Stimulated activated CD8-positive, alpha-beta memory T cell treated with anti-CD3 and anti-CD28 coated beads, Interleukin-12 subunit alpha, Interleukin-12 subunit beta, amount 100 ng/mL, for 4 hours (primary cell): ENCODE measurements at regions not wholly inside any gene's neighbourhood (a gene's known extent, or its start where the extent isn't known, plus 50 kb on each side); places are given as distances from the start of the nearest gene placed in this dataset.

Experiments
- DNase-seq: peaks from one replicate; pipeline ENCODE4 v3.0.0-alpha.2; 2020; ENCODE audit warnings: low read depth

GRCh38 chr20:60512443-60512842 is 554.2 kb downstream of the CDH26 start:
- DNase-seq, result no peak

DNA sequence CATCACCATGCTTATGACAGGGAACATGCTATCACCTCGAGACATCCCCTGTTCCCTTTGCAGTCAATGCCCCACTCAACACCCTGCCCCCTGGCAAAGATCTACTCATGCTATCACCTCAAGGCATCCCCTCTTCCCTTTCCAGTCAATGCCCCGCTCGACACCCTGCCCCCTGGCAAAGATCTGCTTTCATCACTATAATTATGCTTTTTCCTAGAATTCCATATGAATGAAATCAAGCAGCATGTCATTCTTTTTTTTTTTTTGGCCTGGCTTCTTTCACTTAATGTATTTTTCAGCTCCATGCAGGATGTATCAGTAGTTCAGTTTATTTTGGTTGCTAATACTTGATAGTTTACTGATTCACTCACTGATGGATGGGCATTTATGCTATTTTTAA is 554.9 kb downstream of the CDH26 start:
- DNase-seq, result no peak

GRCh38 chr20:60516442-60516841 is 558.2 kb downstream of the CDH26 start:
- no peak for DNase-seq

- no peak for DNase-seq
Observed at GRCh38 chr20:60518022-60518421, 559.8 kb downstream of the CDH26 start.

DNA sequence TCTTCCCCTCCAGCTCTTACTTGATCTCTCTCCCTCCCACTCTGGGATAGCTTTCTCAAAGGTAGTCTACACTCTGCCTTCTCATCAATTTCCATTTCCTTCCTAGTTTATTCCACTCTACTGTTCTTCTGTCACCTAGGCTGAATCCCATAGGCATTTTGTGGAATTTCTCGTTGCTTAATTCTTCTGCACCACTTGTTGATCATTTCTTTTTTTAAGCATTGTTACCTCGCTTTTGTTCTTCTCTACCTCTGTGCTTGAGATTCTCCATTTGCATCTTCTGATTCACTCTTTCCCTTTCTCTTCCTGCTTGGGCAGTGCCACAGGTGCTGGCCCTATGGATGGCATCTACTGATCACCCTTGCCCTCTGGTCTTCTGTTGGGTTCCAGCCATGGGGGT is 567.2 kb downstream of the CDH26 start:
- DNase-seq, result no peak

DNA sequence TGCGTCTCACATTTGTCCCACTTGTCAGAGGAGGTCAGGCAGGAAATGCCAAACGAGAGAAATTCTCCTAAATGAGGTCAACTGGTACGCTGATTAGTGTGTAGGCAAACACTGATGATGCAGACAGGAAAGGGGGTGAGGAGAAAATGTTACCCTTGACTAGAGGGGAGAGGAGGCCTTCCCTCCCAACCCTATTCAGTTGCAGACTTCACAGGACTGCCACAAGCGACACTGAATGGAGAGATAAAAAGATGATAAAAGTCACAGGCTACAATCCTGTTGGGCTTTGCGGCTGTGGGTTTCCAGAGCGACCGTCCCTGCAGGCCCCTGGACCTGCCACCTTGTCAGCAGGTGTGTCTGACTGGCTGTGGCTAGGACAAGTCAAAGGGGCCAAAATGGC is 569.4 kb downstream of the CDH26 start:
- no peak for DNase-seq

DNA sequence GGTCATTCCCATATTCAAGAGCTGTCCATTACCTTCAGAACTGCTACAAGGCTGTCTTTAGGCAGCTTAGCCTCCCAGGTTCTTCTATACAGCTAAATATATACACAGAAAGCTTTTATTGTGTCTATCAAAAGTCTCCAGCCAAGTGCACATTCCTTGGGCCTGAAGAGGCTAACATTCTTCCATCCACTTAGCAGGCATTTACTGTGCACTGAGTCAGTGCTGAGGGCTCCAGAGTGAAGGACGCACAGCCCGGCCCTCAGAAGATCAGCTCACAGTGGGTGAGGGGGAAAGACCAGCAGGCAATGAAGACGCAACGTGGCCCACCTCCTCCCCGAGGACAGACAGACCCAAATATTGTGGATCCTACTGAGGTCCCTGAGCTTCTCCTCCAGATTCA is 569.9 kb downstream of the CDH26 start:
- DNase-seq, result no peak

- no peak for DNase-seq
Observed at GRCh38 chr20:60529149-60529548, 570.9 kb downstream of the CDH26 start.

DNA sequence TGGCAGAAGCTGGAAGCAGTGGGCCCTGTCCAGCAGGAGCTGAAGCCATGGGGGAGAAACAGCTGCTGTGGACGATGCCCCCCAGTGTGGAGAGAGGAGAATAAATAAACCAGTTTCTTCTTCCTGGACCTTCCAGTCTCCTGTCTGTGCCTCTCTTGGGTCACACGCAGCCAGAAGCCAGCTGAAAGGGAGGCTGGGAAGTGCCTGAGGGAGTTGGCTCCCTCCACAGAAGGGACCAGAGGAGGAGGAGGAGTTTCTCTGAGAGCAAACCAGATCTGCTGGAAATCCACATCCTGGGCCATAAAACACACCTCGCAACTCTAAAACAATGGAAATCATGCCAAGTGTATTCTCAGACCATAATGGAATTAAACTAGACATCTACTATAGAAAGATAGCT is 577.0 kb downstream of the CDH26 start:
- no peak for DNase-seq

- DNase-seq, result no peak
Observed at GRCh38 chr20:60540591-60540990, 582.4 kb downstream of the CDH26 start.

DNA sequence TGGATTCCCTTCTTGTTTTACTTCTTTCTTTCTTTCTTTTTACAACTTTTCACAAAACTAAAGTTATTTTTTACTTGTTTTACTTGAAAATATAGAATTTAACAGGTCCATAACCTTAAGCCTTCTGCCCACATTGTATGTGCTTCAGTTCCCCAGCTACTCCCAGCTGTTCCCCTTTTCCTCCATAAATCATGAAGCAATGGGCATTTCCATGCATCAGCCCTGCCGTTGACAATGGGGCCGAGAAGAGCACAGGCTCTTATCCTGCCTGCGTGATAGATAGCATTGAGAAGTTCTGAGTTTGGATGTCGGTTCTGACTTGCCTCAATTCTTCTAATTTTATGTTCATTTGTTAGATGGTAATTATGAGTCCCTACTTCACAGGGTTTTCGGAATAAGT is 583.8 kb downstream of the CDH26 start:
- no peak for DNase-seq

DNA sequence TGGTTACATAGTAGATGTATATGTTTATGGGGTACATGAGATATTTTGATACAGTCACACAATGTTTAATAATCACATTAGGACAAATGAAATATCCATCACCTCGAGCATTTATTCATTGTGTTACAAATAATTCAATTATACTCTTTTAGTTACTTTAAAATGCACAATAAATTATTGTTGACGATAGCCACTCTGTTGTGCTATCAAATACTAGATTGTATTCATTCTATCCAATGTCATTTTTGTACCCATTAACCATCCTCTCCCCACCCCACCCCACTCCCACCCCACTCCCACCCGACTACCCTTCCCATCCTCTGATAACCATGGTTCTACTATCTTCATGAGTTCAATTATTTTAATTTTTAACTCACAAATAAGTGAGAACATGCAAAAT is 585.4 kb downstream of the CDH26 start:
- no peak for DNase-seq

DNA sequence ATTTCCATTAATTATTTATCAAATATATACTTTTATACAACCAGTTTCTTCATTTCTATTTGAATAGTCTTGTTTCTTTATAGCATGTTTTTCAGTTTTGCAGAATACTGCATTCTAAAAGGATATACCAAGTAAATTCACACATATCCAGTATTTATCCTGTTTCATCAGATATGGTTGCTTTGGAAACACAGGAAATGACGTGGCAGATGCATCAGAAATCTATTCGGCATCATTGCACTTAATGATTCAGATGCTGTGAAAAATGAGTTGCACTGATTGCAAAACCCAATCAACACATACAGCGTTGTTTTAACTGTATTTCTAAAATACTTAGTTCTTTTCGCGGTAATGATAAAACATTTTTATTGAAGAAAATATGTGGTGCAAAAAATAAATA is 594.9 kb downstream of the CDH26 start:
- DNase-seq, result no peak

DNA sequence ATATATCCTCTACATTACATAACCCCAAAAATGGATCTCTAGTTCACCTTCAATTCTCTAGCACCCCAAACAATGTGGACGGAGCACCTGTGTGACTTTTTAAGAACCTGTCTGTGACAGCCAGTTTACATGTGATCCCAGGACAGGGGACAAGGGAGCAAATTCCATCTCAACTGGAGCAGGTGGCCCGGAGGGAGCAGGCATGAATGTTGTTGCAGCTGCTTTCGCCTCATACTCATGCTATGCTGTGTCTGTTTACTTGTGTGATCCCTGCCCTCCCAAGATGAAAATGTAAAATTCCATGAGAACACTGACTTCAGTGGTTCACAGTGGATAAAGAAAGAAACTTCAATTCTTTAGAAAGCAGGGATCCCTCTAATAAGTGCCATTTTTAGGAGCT is 600.3 kb downstream of the CDH26 start:
- no peak for DNase-seq

DNA sequence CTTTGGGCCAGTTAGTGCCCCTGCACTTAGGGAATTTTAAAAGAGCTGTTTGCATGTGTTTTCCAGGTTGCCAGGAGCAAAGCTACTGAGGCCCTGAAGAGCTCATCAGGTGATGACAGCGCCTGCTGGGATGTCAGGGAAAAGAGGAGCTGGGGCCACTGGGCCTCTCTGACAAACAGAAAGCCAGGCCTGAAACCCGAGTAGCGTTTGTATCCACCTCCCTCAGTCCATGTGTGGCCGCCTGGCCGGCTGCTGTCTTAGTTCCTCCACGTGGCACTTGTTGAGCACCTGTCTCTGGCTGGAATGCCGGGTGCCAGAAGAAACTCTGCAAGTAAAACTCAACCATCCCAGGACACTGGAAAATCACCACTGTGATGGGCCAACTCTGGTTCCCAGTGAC is 601.2 kb downstream of the CDH26 start:
- no peak for DNase-seq

DNA sequence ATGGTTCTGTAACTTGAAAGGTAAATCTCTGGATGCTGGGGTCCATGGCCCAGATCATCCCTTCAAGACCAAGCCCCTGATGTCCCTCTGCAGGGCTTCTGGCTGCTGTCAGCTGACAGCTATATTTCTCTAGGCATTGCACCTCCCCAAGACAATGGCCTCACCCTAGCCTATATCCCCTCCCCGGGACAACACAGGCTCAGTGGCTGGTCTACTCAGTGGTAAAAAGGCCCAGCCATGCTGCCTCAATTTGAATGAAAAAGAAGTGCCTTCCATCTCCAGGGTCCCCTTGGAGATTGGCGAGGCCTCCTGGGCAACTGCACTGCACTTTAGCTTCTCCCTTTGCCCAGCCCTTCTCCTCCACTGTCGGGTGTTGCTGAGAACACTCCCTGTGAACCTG is 602.8 kb downstream of the CDH26 start:
- no peak for DNase-seq

DNA sequence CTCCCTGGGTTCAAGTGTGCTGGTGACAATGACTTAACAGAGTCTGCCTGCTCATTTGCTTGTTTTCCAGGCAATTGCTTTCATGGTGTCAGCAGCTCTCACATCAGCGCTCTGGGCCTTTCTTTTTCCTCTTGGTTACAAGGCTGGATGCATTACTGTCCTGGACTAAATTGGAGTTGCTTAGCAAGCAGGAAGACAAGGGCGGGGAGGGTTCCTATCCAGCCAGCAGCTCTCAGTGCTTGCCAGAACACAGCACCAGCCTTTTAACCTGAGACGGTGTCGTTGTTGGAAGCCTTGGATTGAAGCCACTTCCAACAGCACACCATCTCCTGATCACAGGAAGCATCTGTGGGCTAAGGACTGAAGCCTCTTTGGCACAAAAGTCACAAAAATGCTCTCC is 606.9 kb downstream of the CDH26 start:
- no peak for DNase-seq

DNA sequence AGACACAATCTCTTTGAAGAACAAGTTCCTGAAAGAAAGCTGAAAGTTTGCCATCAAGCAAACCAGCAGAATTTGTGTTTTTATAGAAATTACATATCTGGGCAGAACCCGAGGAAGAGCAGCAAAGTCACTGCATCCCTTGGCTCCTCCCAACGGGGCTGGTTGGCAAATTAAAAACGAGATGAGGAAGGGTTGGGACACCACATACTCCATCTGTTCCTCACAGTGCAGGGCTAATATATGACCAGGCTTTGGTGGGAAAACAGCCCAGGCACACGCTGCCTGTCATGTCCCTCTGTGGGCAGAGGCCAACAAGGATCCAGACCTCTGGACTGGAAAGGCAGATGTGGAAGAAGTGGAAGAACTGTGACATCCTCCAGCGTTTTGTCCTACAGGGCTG is 607.3 kb downstream of the CDH26 start:
- DNase-seq, result no peak

- DNase-seq, result no peak
Observed at GRCh38 chr20:60569116-60569515, 610.9 kb downstream of the CDH26 start.

GRCh38 chr20:60570481-60571277 is 612.5 kb downstream of the CDH26 start:
- no peak for DNase-seq

DNA sequence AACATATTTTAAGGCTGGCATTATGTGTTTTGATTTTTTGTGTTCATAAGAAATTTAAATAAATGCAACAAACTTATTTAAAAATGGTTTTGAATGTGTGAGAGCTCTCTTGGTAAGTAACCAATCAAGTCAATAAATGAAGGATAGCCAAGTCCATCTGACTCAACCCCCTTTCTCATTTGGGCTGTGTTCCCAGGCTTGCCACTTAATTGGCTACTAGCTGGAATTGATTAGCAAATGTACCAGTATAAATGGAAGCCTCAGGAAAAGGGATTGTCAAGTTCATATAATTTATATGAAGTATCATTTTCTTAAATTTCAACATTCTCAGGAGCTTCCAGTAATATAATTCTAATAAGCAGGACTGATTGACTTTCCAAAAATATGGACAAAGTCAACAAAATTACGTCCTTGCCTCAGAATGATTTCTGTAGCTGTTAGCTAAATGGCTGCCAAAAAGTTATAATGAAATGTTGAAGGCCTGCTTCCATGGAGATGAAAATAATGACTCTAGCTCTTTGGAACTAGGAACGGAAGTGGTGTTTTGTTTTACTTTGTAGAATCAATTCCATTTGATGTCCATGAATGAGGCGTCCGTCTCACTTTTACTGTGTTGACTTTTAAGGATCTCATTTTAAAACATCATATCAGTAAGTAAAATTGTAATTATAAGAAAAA is 614.9 kb downstream of the CDH26 start:
- DNase-seq, result no peak

- DNase-seq, result no peak
Observed at GRCh38 chr20:60576236-60576635, 618.0 kb downstream of the CDH26 start.

GRCh38 chr20:60579941-60580515 is 621.8 kb downstream of the CDH26 start:
- no peak for DNase-seq
